Endothelial cell of umbilical vein (primary cell): ENCODE measurements at regions not wholly inside any gene's neighbourhood (a gene's known extent, or its start where the extent isn't known, plus 50 kb on each side); places are given as distances from the start of the nearest gene placed in this dataset.

Experiments used
- BruUV-seq: library from RNA; stranded (reverse); fragments of 400-500 nt; replicated peaks from 2 replicates; lab custom pipeline; 2021; lab: Mats Ljungman, UMichigan
- CTCF ChIA-PET: fragments of 300-600, 350-600 bp; sonication (Branson Sonifier 250); formaldehyde crosslinking; loops from one replicate; lab custom pipeline; 2021; ENCODE audit warnings: antibody characterized with exemption, inconsistent platforms; lab: Charles Lee
- POLR2A ChIA-PET: fragments of 300-600, 350-600 bp; sonication (Branson Sonifier 250); formaldehyde crosslinking; loops from one replicate; lab custom pipeline; 2021; ENCODE audit warnings: antibody characterized with exemption, inconsistent platforms; lab: Charles Lee
- DNase-seq: peaks from one replicate; pipeline ENCODE4 v3.0.0-alpha.2; 2011; ENCODE audit warnings: low read depth, low spot score
- FAIRE-seq: peaks from 2 replicates; lab custom pipeline; 2011; peaks lifted over from hg19 to GRCh38; lab: Jason Lieb, UNC
- H2AFZ ChIP-seq: 2 replicates; pipeline ENCODE4 v1.6.0; 2012; ENCODE audit warnings: low read depth, low read length, control low read depth, inconsistent platforms
- H3K27ac ChIP-seq: 2 replicates; pipeline ENCODE4 v1.5.1; 2011; ENCODE audit warnings: low read depth, mild to moderate bottlenecking, control low read depth, low read length, moderate library complexity; ENCODE audit not compliant: insufficient read depth
- H3K27me3 ChIP-seq, 2 experiments: 2 replicates each; pipeline versions ENCODE4 v1.6.0 to v1.6.1; 2011; ENCODE audit warnings: low read length in 2 of 2, mixed read lengths in 1 of 2; ENCODE audit not compliant: control insufficient read depth in 2 of 2, insufficient read depth in 2 of 2
- H3K36me3 ChIP-seq, 2 experiments: 2 replicates in 1 of 2; 3 replicates in 1 of 2; pipeline ENCODE4 v1.5.1; 2011; ENCODE audit warnings: low read length in 2 of 2, mild to moderate bottlenecking in 1 of 2, moderate library complexity in 1 of 2; ENCODE audit not compliant: control insufficient read depth in 2 of 2, insufficient read depth in 2 of 2; ENCODE audit errors: extremely low read depth in 1 of 2
- H3K4me1 ChIP-seq: 3 replicates; pipeline ENCODE4 v1.5.1; 2011; ENCODE audit warnings: mild to moderate bottlenecking, low read length; ENCODE audit not compliant: control insufficient read depth, insufficient read depth; ENCODE audit errors: extremely low read depth
- H3K4me2 ChIP-seq: 2 replicates; pipeline ENCODE4 v1.6.1; 2011; ENCODE audit warnings: low read length, control low read depth, mixed read lengths; ENCODE audit not compliant: insufficient read depth
- H3K4me3 ChIP-seq, 3 experiments: fragments of 200-600 bp in 1 of 3; sonication (generic), shearing (Covaris generic) in 1 of 3; replicated peaks in 1 of 3; 2 replicates each; pipeline ENCODE4 v1.5.1; 2011 to 2016; ENCODE audit warnings: control low read depth in 3 of 3, low read length in 3 of 3, mild to moderate bottlenecking in 2 of 3, inconsistent platforms in 1 of 3, low read depth in 1 of 3, moderate library complexity in 1 of 3; ENCODE audit not compliant: insufficient read depth in 1 of 3
- H3K79me2 ChIP-seq: 2 replicates; pipeline ENCODE4 v1.6.0; 2012; ENCODE audit warnings: low read length, inconsistent platforms; ENCODE audit not compliant: control insufficient read depth, insufficient read depth
- H3K9ac ChIP-seq: replicated peaks from 2 replicates; pipeline ENCODE3; 2011; ENCODE audit warnings: low read length, control low read depth; ENCODE audit not compliant: insufficient read depth; ENCODE audit errors: extremely low read depth
- H3K9me1 ChIP-seq: replicated peaks from 3 replicates; pipeline ENCODE4 v1.6.0; 2011; ENCODE audit warnings: mild to moderate bottlenecking, low read length; ENCODE audit not compliant: control insufficient read depth, insufficient read depth; ENCODE audit errors: extremely low read depth
- H3K9me3 ChIP-seq: replicated peaks from 2 replicates; pipeline ENCODE4 v1.5.1; 2012; ENCODE audit warnings: low read length, inconsistent platforms; ENCODE audit not compliant: control insufficient read depth, insufficient read depth
- H4K20me1 ChIP-seq: replicated peaks from 2 replicates; pipeline ENCODE3; 2011; ENCODE audit warnings: mild to moderate bottlenecking, low read length; ENCODE audit not compliant: control insufficient read depth, insufficient read depth; ENCODE audit errors: extremely low read depth
- CTCF ChIP-seq, 2 donors: IDR thresholded peaks; 1 replicate in 1 of 2; 2 replicates in 1 of 2; pipeline ENCODE4 v1.5.1; 2011; ENCODE audit warnings: low read length in 2 of 2, mild to moderate bottlenecking in 2 of 2, moderate library complexity in 2 of 2, control low read depth in 1 of 2, inconsistent platforms in 1 of 2, low read depth in 1 of 2; ENCODE audit not compliant: insufficient read depth in 1 of 2; ENCODE audit errors: extremely low read depth in 1 of 2
- EZH2 ChIP-seq: IDR thresholded peaks from 2 replicates; pipeline ENCODE4 v1.6.1; 2012; ENCODE audit warnings: borderline replicate concordance, low read depth, mild to moderate bottlenecking, moderate library complexity, low read length, inconsistent platforms; ENCODE audit not compliant: severe bottlenecking
- GATA2 ChIP-seq: IDR thresholded peaks from 2 replicates; pipeline ENCODE4 v1.7.0; 2011; ENCODE audit warnings: low read depth, mild to moderate bottlenecking, moderate library complexity, mixed read lengths, low read length; ENCODE audit not compliant: insufficient read length, insufficient read depth
- JUN ChIP-seq: IDR thresholded peaks from 2 replicates; pipeline ENCODE4 v1.6.1; 2011; ENCODE audit warnings: borderline replicate concordance, low read depth; ENCODE audit not compliant: insufficient read length, insufficient read depth
- MAX ChIP-seq: IDR thresholded peaks from 2 replicates; pipeline ENCODE4 v1.6.1; 2011; ENCODE audit not compliant: insufficient read depth, insufficient read length
- MYC ChIP-seq: IDR thresholded peaks from one replicate; pipeline ENCODE4 v1.6.1; 2011; ENCODE audit warnings: mild to moderate bottlenecking, low read depth, low read length
- POLR2A ChIP-seq: IDR thresholded peaks from 2 replicates; pipeline ENCODE4 v1.6.1; 2012; ENCODE audit warnings: low read depth, mild to moderate bottlenecking, control low read depth, low read length
- POLR2AphosphoS5 ChIP-seq: IDR thresholded peaks from 2 replicates; pipeline ENCODE4 v1.6.1; 2012; ENCODE audit warnings: low read depth, mild to moderate bottlenecking, control low read depth, low read length, moderate library complexity; ENCODE audit not compliant: insufficient read depth
- dilution Hi-C: fragments of 300-500 bp; cut with MboI; formaldehyde crosslinking; loops from one replicate; pipeline ENCODE4 v1.15.0; 2019; ENCODE audit warnings: low sequenced_read_pairs; ENCODE audit not compliant: extremely low pct_ligation_motif_present
- intact Hi-C: fragments of 100-400 bp; cut with micrococcal nuclease; formaldehyde crosslinking; loops from one replicate; pipeline ENCODE4 v1.10.0; 2022

GRCh38 chr2:16135196-16135912, 195.0 kb downstream of the MYCN start:
- no peaks in the 10 kb centered on the region for H3K36me3 ChIP-seq
- TF ChIP-seq CTCF (IDR thresholded peaks at IDR 0.05; ENCODE audit: extremely low read depth in 1 of 2, insufficient read depth in 1 of 2, low read depth in 1 of 2, low read length in 2 of 2) (no peak), POLR2A (no peak), EZH2 (no peak), POLR2AphosphoS5 (no peak), MYC (no peak), MAX (no peak), JUN (no peak), GATA2 (no peak)
- no peak overlapping the region for H3K4me2 ChIP-seq
- H3K27me3 ChIP-seq = no peaks in the 10 kb centered on the region
- H2AFZ ChIP-seq = no peak overlapping the region
- no peak overlapping the region for H3K9ac ChIP-seq
- H4K20me1 ChIP-seq = no peaks in the 10 kb centered on the region
- no peak overlapping the region for H3K27ac ChIP-seq
- no TSS peak for BruUV-seq
- intact Hi-C loops = no loop called here
- H3K4me3 ChIP-seq = no peak overlapping the region
- no peaks in the 10 kb centered on the region for H3K9me3 ChIP-seq
- FAIRE-seq = no peak
- no peak for DNase-seq
- no peaks in the 10 kb centered on the region for H3K9me1 ChIP-seq
- H3K79me2 ChIP-seq = no peaks in the 10 kb centered on the region
- H3K4me1 ChIP-seq = no peaks in the 10 kb centered on the region
- ChIA-PET POLR2A (no interaction called here), CTCF (no interaction called here)
- dilution Hi-C loops = no loop called here
